ENCODE measurements at regions not wholly inside any gene's neighbourhood (a gene's known extent, or its start where the extent isn't known, plus 50 kb on each side); places are given as distances from the start of the nearest gene placed in this dataset.

GRCh38 chr5:45081082-45081481 is 272.3 kb downstream of the MRPS30 start:
- DNase-seq (ENCODE audit: insufficient read length) (no peak), FAIRE-seq (no peak)
- TF ChIP-seq POLR2A (IDR thresholded peaks at IDR 0.05; ENCODE audit: low read depth, low read length) (no peak), TAF1 (IDR thresholded peaks at IDR 0.05; ENCODE audit: borderline replicate concordance, low read depth, low read length) (no peak), POLR2AphosphoS5 (IDR thresholded peaks at IDR 0.05; ENCODE audit: low read depth, low read length) (no peak)

GRCh38 chr5:45089870-45090269 is 281.1 kb downstream of the MRPS30 start:
- DNase-seq (ENCODE audit: insufficient read length): no peak
- TF ChIP-seq TAF1 (IDR thresholded peaks at IDR 0.05; ENCODE audit: borderline replicate concordance, low read depth, low read length): no peak
- TF ChIP-seq POLR2AphosphoS5 (IDR thresholded peaks at IDR 0.05; ENCODE audit: low read depth, low read length): no peak
- TF ChIP-seq POLR2A (IDR thresholded peaks at IDR 0.05; ENCODE audit: low read depth, low read length): no peak
- no peak for FAIRE-seq

- FAIRE-seq: no peak
- no peak for DNase-seq (ENCODE audit: insufficient read length)
- TF ChIP-seq TAF1 (IDR thresholded peaks at IDR 0.05; ENCODE audit: borderline replicate concordance, low read depth, low read length) (no peak), POLR2AphosphoS5 (IDR thresholded peaks at IDR 0.05; ENCODE audit: low read depth, low read length) (no peak), POLR2A (IDR thresholded peaks at IDR 0.05; ENCODE audit: low read depth, low read length) (no peak)
These were observed 284.6 kb downstream of the MRPS30 start for GRCh38 chr5:45093377-45093776.

GRCh38 chr5:45094876-45095440 is 286.2 kb downstream of the MRPS30 start:
- DNase-seq (ENCODE audit: insufficient read length): no peak
- peak; percentile 64 for FAIRE-seq
- TF ChIP-seq TAF1 (IDR thresholded peaks at IDR 0.05; ENCODE audit: borderline replicate concordance, low read depth, low read length) (no peak), POLR2A (IDR thresholded peaks at IDR 0.05; ENCODE audit: low read depth, low read length) (no peak), POLR2AphosphoS5 (IDR thresholded peaks at IDR 0.05; ENCODE audit: low read depth, low read length) (no peak)

GRCh38 chr5:45098483-45098882 is 289.7 kb downstream of the MRPS30 start:
- DNase-seq (ENCODE audit: insufficient read length) (no peak), FAIRE-seq (no peak)
- TF ChIP-seq TAF1 (IDR thresholded peaks at IDR 0.05; ENCODE audit: borderline replicate concordance, low read depth, low read length) (no peak), POLR2AphosphoS5 (IDR thresholded peaks at IDR 0.05; ENCODE audit: low read depth, low read length) (no peak), POLR2A (IDR thresholded peaks at IDR 0.05; ENCODE audit: low read depth, low read length) (no peak)

GRCh38 chr5:45101146-45101545 is 292.4 kb downstream of the MRPS30 start:
- DNase-seq (ENCODE audit: insufficient read length) (no peak), FAIRE-seq (no peak)
- TF ChIP-seq POLR2A (IDR thresholded peaks at IDR 0.05; ENCODE audit: low read depth, low read length): no peak
- TF ChIP-seq POLR2AphosphoS5 (IDR thresholded peaks at IDR 0.05; ENCODE audit: low read depth, low read length): no peak
- TF ChIP-seq TAF1 (IDR thresholded peaks at IDR 0.05; ENCODE audit: borderline replicate concordance, low read depth, low read length): no peak

- DNase-seq (ENCODE audit: insufficient read length) (no peak), FAIRE-seq (no peak)
- TF ChIP-seq TAF1 (IDR thresholded peaks at IDR 0.05; ENCODE audit: borderline replicate concordance, low read depth, low read length): no peak
- TF ChIP-seq POLR2A (IDR thresholded peaks at IDR 0.05; ENCODE audit: low read depth, low read length): no peak
- TF ChIP-seq POLR2AphosphoS5 (IDR thresholded peaks at IDR 0.05; ENCODE audit: low read depth, low read length): no peak
These were observed 296.8 kb downstream of the MRPS30 start for GRCh38 chr5:45105491-45105994.

- DNase-seq (ENCODE audit: insufficient read length): no peak
- TF ChIP-seq POLR2A (IDR thresholded peaks at IDR 0.05; ENCODE audit: low read depth, low read length) (no peak), POLR2AphosphoS5 (IDR thresholded peaks at IDR 0.05; ENCODE audit: low read depth, low read length) (no peak), TAF1 (IDR thresholded peaks at IDR 0.05; ENCODE audit: borderline replicate concordance, low read depth, low read length) (no peak)
- no peak for FAIRE-seq
These were observed 300.3 kb downstream of the MRPS30 start for GRCh38 chr5:45109062-45109461.

- TF ChIP-seq POLR2AphosphoS5 (IDR thresholded peaks at IDR 0.05; ENCODE audit: low read depth, low read length) (no peak), POLR2A (IDR thresholded peaks at IDR 0.05; ENCODE audit: low read depth, low read length) (no peak), TAF1 (IDR thresholded peaks at IDR 0.05; ENCODE audit: borderline replicate concordance, low read depth, low read length) (no peak)
- no peak for FAIRE-seq
These were observed 300.9 kb downstream of the MRPS30 start for GRCh38 chr5:45109636-45110035.

GRCh38 chr5:45110399-45110798 is 301.7 kb downstream of the MRPS30 start:
- TF ChIP-seq POLR2AphosphoS5 (IDR thresholded peaks at IDR 0.05; ENCODE audit: low read depth, low read length) (no peak), POLR2A (IDR thresholded peaks at IDR 0.05; ENCODE audit: low read depth, low read length) (no peak), TAF1 (IDR thresholded peaks at IDR 0.05; ENCODE audit: borderline replicate concordance, low read depth, low read length) (no peak)
- FAIRE-seq: no peak
- DNase-seq (ENCODE audit: insufficient read length): no peak

More at GRCh38 chr5:45109636-45110035, 300.9 kb downstream of the MRPS30 start:
- DNase-seq (ENCODE audit: insufficient read length): no peak

- no peak for DNase-seq (ENCODE audit: insufficient read length)
- no peak for FAIRE-seq
- TF ChIP-seq POLR2A (IDR thresholded peaks at IDR 0.05; ENCODE audit: low read depth, low read length): no peak
- no peak for TF ChIP-seq POLR2AphosphoS5 (IDR thresholded peaks at IDR 0.05; ENCODE audit: low read depth, low read length)
- TF ChIP-seq TAF1 (IDR thresholded peaks at IDR 0.05; ENCODE audit: borderline replicate concordance, low read depth, low read length): no peak
These were observed 305.0 kb downstream of the MRPS30 start for GRCh38 chr5:45113726-45114125.

- TF ChIP-seq TAF1 (IDR thresholded peaks at IDR 0.05; ENCODE audit: borderline replicate concordance, low read depth, low read length): no peak
- TF ChIP-seq POLR2AphosphoS5 (IDR thresholded peaks at IDR 0.05; ENCODE audit: low read depth, low read length): no peak
- TF ChIP-seq POLR2A (IDR thresholded peaks at IDR 0.05; ENCODE audit: low read depth, low read length): no peak
- no peak for FAIRE-seq
These were observed 324.2 kb downstream of the MRPS30 start for GRCh38 chr5:45132972-45133371.

More at GRCh38 chr5:45132972-45133371, 324.2 kb downstream of the MRPS30 start:
- no peak for DNase-seq (ENCODE audit: insufficient read length)
